Adrenal gland (tissue), 9 donors: ENCODE measurements at regions not wholly inside any gene's neighbourhood (a gene's known extent, or its start where the extent isn't known, plus 50 kb on each side); places are given as distances from the start of the nearest gene placed in this dataset.
A peak's percentile ranks its signal among the peaks of the same experiment; 100 is the strongest.

Experiments
- DNase-seq, 7 donors: peaks; one replicate each; pipeline ENCODE4 v3.0.0-alpha.2; 2019 to 2020
- H3K27ac ChIP-seq, 5 donors: fragments of 200-600 bp; sonication (generic) in 4 of 5; 1 replicate in 3 of 5; 2 replicates in 2 of 5; pipeline versions ENCODE4 v1.5.1 to v1.8.0; 2016 to 2020; ENCODE audit warnings: mild to moderate bottlenecking in 1 of 5
- H3K27me3 ChIP-seq: fragments of 200-600 bp; 2 replicates; pipeline ENCODE4 v1.8.0; 2021
- H3K36me3 ChIP-seq, 2 donors: fragments of 200-600 bp; replicated peaks in 1 of 2; 1 replicate in 1 of 2; 2 replicates in 1 of 2; pipeline versions ENCODE4 v1.5.1 to v1.8.0; 2018 to 2022
- H3K4me1 ChIP-seq, 2 donors: fragments of 200-600 bp; replicated peaks in 1 of 2; 1 replicate in 1 of 2; 2 replicates in 1 of 2; pipeline versions ENCODE4 v1.5.1 to v1.8.0; 2018 to 2021
- H3K4me3 ChIP-seq, 4 donors: fragments of 200-600 bp; sonication (generic) in 3 of 4; one replicate each; pipeline ENCODE4 v1.5.1; 2016 to 2018
- H3K9me3 ChIP-seq, 3 donors: fragments of 200-600 bp; sonication (generic) in 1 of 3; replicated peaks in 1 of 3; 1 replicate in 2 of 3; 2 replicates in 1 of 3; pipeline versions ENCODE4 v1.5.1 to v1.8.0; 2016 to 2021
- CTCF ChIP-seq, 6 experiments: fragments of 450-650 bp in 4 of 6; fragments of 200-600 bp in 2 of 6; sonication (generic) in 1 of 6; IDR thresholded peaks; 1 replicate in 5 of 6; 2 replicates in 1 of 6; pipeline versions ENCODE4 v1.5.1 to v1.8.0; 2016 to 2021; ENCODE audit warnings: antibody characterized with exemption in 6 of 6, mild to moderate bottlenecking in 2 of 6, moderate library complexity in 1 of 6
- POLR2A ChIP-seq, 2 donors: fragments of 450-650 bp; IDR thresholded peaks; one replicate each; pipeline ENCODE4 v1.6.1; 2017; ENCODE audit warnings: antibody characterized with exemption in 2 of 2, mild to moderate bottlenecking in 2 of 2, moderate library complexity in 1 of 2
- WGBS, 4 donors: extraction: QIAGEN DNeasy Blood & Tissue Kit in 2 of 4; methylation state at CpG; one replicate each; pipeline versions ENCODE4 v1.1.5 to v1.1.7; 2013 to 2017; 5-methylcytosine and 5-hydroxymethylcytosine counted together
- intact Hi-C, 2 donors: fragments of 100-400 bp; cut with DNase I; formaldehyde crosslinking; loops; one replicate each; pipeline versions ENCODE4 v1.14.1 to v1.15.0; 2022 to 2023
- donor health status: healthy with polysubstance abuse.
- donor health status: Bipolar disorder and iron deficiency.
- donor health status: DM: yes; HTN: yes; CAD: no.
- donor health status: DM: no; HTN: no; CAD: no.
- donor health status: DM: no; HTN: no; CAD: no.

- no peaks in the 10 kb centered on the region for H3K4me1 ChIP-seq
- TF ChIP-seq CTCF (IDR thresholded peaks at IDR 0.05) (no peak), POLR2A (IDR thresholded peaks at IDR 0.05) (no peak)
- no peaks in the 10 kb centered on the region for H3K27me3 ChIP-seq
- H3K36me3 ChIP-seq = no peaks in the 10 kb centered on the region
- intact Hi-C loops = no loop called here
- 81 to 92% (median 90%) methylated on average over 1 of the region's 1 CpG for WGBS, 4 donors
- H3K9me3 ChIP-seq = no peaks in the 10 kb centered on the region
- no peak for DNase-seq
- no peak overlapping the region for H3K27ac ChIP-seq
- no peak overlapping the region for H3K4me3 ChIP-seq
Measured at GRCh38 chr2:55781542-55781941, 87.9 kb upstream of the PNPT1 start.

- WGBS, 4 donors = 70 to 78% (median 74%) methylated on average over 1 of the region's 1 CpG
- intact Hi-C loops = no loop called here
- TF ChIP-seq POLR2A (IDR thresholded peaks at IDR 0.05) (no peak), CTCF (IDR thresholded peaks at IDR 0.05) (no peak)
Measured at GRCh38 chr2:55780697-55781096, 87.1 kb upstream of the PNPT1 start.

GRCh38 chr2:55779459-55780421 lies 86.1 kb upstream of the PNPT1 start:
- no peak overlapping the region for H3K27ac ChIP-seq
- no peaks in the 10 kb centered on the region for H3K36me3 ChIP-seq
- no peaks in the 10 kb centered on the region for H3K27me3 ChIP-seq
- H3K9me3 ChIP-seq = no peaks in the 10 kb centered on the region
- 37 to 54% (median 41%) methylated on average over 7 of the region's 7 CpGs for WGBS, 4 donors
- intact Hi-C loops = no loop called here
- H3K4me3 ChIP-seq = no peak overlapping the region
- peak in 5 of 7 donors; percentile 19 to 56 (median 35) for DNase-seq
- TF ChIP-seq CTCF (IDR thresholded peaks at IDR 0.05) (no peak), POLR2A (IDR thresholded peaks at IDR 0.05) (no peak)
- no peaks in the 10 kb centered on the region for H3K4me1 ChIP-seq

More at GRCh38 chr2:55780697-55781096, 87.1 kb upstream of the PNPT1 start:
- Histone ChIP-seq H3K36me3 (no peaks in the 10 kb centered on the region), H3K27ac (no peak overlapping the region), H3K4me1 (no peaks in the 10 kb centered on the region), H3K27me3 (no peaks in the 10 kb centered on the region), H3K4me3 (no peak overlapping the region), H3K9me3 (no peaks in the 10 kb centered on the region)
- no peak for DNase-seq

GRCh38 chr2:55776966-55777365 lies 83.3 kb upstream of the PNPT1 start:
- no peaks in the 10 kb centered on the region for H3K9me3 ChIP-seq
- H3K36me3 ChIP-seq = no peaks in the 10 kb centered on the region
- TF ChIP-seq POLR2A (IDR thresholded peaks at IDR 0.05) (no peak), CTCF (IDR thresholded peaks at IDR 0.05) (no peak)
- DNase-seq = no peak
- H3K27me3 ChIP-seq = no peaks in the 10 kb centered on the region
- H3K4me3 ChIP-seq = no peak overlapping the region
- intact Hi-C loops = no loop called here
- no peaks in the 10 kb centered on the region for H3K4me1 ChIP-seq
- H3K27ac ChIP-seq = no peak overlapping the region
- 89 to 95% (median 94%) methylated on average over 3 of the region's 3 CpGs for WGBS, 4 donors
